NCI-H2081 (cell line): ENCODE measurements at regions not wholly inside any gene's neighbourhood (a gene's known extent, or its start where the extent isn't known, plus 50 kb on each side); places are given as distances from the start of the nearest gene placed in this dataset.
"Not testable (repeated sequence)": the region's sequence is repeated elsewhere in the genome, so short reads cannot be mapped to it uniquely, and the experiment has no call there.

Experiments
- DNase-seq, 2 experiments: peaks; one replicate each; lab custom pipeline; 2025; lab: John Stamatoyannopoulos, UW

DNA sequence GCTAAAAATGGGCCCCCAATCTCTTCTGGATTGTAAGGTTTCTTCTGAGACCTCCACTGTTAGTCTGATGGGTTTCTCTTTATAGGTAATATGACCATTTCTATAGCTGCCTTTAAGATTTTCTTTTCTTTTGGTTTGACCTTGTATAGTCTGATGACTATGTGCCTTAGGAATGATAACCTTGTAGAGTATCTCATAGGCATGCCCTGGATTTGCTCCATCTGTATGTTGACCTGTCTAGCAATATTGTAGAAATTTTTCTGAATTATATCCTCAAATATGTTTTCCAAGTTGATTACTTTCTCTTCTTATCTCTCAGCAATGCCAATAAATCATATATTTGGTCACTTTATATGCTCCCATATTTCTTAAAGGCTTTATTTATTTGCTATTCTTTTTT is 1403.8 kb upstream of the GOT2 start:
- no peak for DNase-seq

DNA sequence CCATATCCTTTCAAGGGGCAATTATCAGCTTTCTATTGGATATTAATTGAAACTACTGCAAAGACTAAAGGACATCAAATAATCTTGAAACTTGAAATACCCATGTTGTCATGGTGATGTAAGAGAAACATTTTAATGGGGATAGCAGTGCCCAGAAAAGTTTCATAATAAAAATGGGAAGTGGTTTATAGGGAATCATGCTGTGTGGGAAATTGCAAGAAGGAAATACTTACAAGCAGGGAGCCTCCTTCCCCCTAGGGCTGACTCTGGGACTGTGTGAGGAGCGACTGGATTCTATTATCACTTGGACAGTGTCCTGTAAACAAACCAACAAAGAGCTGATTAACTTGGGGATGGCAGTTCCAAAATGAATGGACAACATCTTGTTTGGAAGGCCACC is 1393.1 kb upstream of the GOT2 start:
- no peak for DNase-seq

DNA sequence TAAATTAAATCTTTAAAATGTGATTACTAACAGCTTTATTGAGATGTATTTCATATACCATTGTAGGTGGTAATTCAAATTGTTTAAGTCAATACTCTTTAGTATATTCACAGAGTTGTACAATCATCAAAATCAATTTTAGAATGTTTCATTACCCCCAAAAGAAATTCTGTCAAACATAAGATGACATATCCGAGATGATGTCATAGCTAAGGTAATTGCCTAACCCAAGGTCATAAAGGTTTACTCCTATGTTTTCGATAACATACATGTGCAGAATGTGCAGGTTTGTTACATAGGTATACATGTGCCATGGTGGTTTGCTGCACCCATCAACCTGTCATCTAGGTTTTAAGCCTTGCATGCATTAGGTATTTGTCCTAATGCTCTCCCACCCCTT is 1392.0 kb upstream of the GOT2 start:
- DNase-seq: not testable (repeated sequence)

DNA sequence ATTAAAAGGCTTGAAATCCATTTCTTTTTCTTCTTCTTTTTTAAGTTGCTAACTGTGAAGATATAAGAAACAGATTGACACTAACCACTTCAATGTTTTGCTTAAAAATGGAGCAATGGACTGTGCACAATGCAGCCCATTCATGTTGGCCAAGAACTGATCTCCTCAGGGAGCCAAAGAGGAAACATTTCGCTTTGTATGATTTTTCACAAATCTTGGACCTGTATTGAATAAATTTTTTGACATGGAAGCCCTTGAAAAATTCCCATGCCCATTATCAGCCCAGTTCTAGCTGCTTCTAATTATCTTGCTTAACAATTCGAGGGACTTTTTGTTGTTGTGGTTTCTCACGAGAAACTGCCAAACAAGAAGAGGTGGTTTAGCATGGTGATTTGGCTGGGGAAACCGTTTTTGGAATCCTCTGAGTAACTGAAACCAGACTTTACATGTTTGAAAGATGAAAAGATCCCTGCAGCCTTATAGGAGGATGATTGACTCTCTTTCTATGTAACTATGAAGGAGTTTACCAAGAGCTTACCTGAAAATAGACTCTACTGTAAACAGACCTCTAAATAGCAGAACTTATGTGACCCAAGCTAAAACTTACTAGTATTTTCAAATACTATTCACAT is 1389.4 kb upstream of the GOT2 start:
- no peak for DNase-seq

DNA sequence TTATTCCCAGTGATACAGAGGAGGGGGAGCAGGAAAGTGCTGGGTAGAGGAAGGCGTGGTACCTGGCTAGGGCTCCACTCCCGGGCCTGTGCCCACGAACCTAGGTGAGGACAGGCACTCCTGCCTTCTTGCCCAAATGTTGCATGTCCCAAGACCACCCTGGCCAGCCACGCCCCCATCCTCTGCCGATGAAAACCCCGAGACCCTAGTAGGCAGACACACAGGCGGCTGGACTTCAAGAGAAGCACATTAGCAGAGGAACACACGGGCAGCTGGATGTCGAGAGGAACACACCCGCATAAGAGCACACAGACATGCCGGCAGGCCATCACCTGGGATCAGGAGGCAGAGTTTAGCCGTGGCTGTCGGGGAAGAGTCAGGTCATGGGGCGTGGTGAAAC is 1386.5 kb upstream of the GOT2 start:
- DNase-seq: no peak

DNA sequence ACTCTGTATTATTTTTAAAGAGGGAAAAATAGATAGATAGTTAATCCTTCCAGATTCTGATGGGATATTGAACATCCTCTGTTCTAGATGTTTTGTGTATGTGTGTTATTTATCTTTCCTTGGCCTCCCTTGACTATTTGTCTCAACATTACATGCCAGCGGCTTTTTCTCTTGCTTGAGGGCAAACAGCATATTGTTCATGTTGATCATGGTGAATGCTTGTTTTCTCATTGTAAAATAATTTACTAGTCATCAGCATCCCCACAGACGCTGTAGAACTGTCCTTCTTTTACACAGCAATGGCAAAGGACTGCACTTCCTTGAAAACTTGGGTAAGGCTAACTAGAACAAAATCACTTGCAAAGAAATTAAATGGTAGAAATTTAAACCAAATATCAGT is 1376.4 kb upstream of the GOT2 start:
- no peak for DNase-seq

DNA sequence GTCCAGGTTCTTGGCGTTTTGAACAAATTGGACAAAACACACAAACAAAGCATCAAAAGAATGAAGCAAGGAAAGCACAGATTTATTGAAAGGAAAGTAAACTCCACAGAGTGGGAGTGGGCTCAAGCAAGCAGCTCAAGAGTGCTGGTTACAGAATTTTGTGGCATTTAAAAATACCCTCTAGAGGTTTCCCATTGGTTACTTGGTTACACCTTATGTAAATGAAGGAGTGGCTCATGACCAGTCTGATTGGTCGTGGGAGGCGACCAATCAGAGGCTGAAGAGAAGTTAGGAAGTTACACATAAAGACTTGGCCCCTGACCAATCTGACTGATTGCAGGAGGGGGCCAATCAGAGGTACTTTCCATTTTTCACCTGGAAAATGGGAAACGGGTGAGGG is 1373.8 kb upstream of the GOT2 start:
- no peak for DNase-seq

DNA sequence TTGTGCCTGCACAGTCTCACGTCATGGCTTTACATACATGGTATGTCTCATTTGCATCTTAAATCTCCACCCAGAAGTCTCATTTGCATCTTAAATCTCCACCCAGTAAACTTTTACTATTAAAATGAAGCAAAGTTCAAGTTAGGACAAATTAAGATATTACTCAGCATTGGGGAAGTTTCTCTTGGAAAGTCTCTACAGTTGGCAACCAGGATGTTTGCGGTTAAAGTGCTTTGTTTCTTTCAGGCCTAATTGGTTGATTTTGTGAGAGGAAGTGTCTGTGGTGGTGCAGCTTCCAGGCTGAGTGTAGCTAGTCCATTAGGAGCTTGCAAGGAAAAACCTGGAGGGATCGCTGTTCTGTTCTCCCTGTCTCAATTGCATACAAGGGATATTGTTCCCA is 1373.3 kb upstream of the GOT2 start:
- DNase-seq: no peak

DNA sequence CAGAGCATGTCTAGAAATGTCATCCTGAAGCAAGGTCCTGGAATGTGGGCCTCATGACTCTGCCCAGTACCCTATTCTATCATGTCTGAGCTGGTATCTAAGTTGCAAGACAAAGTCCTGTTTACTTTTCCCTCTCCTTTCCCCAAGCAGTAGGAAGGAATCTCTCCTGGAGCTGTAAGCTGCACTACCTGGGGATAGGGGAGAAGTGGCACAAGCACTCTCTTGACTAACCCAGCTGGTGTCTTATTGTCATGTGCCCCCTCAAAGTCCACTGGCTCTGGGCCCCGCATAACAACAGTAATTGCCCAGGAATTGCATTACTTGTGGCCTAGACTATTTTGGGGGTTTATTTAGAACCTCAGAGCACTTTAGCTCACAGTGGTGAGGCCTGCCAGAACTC is 1366.3 kb upstream of the GOT2 start:
- no peak for DNase-seq

DNA sequence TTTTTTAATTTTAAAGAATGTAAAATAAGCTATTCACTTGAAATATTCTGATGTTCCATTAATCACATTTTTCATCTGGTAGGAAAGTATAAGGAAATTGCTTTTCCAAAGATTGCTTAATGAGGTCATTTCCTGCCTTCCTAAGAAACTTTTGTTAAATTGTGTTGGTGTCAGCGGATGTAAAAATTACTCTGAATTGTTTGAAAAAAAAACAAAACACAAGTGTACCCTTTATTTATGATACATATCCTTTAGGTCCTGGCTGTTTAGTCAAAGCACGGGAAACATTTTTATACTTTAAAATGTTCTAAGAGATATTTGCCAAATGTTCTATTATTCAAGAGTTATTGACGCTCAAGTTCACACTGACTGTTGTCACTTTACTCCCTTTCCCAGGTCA is 1357.4 kb upstream of the GOT2 start:
- no peak for DNase-seq

DNA sequence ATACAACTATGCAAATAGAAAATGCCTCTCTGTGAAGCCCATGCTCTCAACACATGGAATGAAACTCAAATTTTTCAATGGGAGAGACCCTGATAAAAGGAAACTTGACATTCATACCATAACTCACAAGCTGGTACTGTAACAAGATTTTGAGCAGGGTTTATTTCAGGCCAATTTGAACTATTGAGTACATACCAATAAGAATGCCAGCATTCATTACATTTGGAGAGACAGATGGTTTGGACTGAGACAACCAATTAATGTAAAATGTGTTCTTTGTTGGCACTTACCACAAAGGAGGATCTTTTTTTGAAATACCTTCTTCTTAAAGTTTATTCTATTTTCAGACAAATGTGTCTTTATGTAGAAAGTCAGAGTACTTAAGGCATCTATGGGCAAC is 1357.0 kb upstream of the GOT2 start:
- DNase-seq: no peak

DNA sequence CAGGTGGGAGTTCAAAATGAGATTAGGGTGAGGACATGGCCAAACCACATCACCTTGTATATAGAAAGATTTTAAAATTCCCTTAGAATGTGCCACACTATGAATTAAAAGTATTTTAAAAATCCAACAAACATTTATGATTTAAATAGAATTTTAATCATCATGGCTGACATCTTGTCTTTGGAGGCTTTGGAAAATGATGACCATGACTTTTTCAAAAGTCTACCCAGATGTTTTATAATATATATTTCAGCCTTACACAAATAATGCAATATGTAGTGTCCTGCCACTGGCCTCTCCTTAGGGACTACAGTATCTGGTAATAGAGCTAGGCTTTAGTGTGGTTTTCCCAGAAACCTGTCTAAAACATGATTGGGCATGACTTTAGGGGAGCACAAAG is 1353.4 kb upstream of the GOT2 start:
- DNase-seq: no peak

DNA sequence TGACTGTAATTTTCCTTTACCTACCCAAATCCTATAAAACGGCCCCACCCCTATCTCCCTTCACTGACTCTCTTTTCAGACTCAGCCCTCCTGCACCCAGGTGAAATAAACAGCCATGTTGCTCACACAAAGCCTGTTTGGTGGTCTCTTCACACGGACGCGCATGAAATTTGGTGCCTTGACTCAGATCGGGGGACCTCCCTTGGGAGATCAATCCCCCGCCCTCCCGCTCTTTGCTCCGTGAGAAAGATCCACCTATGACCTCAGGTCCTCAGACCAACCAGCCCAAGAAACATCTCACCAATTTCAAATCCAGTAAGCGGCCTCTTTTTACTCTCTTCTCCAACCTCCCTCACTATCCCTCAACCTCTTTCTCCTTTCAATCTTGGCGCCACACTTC is 1344.7 kb upstream of the GOT2 start:
- DNase-seq: not testable (repeated sequence)

DNA sequence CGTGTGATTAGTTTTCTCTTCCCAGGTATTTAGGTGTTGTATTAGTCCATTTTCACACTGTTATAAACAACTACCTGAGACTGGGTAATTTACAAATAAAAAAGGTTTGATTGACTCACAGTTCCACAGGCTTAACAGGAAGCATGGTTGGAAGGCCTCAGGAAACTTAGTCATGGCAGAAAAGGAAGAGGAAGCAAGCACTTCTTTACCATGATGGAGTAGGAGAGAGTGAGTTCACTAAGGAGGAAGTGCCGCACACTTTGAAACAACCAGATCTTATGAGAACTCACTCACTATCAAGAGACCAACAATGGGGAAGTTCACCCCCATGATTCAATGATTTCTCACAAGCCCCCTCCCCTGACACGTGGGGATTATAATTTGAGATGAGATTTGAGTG is 1343.7 kb upstream of the GOT2 start:
- DNase-seq: no peak

DNA sequence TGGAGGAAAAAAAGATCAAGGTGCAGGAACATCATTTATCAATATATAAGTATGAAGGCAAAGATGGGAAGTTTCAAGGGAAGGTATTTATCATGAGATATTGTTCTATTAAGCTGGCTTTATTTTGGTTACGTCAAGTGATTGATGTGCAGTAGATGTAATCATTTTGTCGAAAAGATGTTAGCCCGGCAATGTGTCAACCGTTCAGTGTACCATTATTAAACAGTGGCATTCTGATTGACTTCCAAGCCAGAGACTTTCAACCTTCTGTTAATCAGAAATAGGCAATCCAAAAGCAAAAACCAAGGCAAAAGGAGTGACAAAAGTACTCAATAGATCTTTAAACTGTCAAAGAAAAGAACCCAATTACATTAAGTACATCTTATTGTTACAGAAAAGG is 1340.3 kb upstream of the GOT2 start:
- DNase-seq: no peak

DNA sequence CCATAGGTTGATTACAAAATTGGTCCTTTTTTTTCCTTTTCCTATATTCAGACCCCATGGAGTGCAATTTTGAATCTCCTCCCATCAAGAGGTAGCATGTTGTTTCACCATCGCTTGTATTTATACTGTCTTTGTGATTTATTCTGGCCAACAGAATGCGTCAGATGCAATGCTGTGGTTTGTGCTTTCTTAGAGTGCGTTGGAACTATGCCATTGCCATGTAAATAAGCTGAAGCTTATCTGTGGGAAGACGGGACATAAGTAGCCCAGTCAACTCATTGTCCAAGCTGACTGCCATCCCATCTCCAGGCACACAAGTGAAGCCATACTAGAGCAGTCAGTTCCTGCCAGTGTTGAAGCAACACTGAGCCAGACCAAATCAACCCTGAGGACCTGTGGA is 1339.3 kb upstream of the GOT2 start:
- DNase-seq: no peak

DNA sequence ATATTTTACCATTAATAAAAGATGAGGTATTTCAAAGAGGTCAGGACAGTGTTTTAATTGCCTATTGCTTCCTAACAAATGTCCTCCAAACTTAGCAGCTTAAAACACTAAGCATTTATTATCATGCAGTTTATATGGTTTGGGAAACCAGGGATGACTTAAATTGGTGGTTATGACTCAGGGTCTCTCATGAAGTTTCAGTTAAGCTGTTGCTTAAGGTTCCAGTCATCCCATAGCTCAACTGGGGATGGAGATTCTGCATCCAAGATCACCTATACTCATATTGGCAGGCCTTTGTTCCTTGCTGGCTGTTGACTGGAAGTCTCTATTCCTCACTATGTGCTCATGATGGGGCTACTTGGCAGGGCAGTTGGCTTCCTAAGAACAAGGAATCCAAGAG is 1329.9 kb upstream of the GOT2 start:
- DNase-seq: no peak

DNA sequence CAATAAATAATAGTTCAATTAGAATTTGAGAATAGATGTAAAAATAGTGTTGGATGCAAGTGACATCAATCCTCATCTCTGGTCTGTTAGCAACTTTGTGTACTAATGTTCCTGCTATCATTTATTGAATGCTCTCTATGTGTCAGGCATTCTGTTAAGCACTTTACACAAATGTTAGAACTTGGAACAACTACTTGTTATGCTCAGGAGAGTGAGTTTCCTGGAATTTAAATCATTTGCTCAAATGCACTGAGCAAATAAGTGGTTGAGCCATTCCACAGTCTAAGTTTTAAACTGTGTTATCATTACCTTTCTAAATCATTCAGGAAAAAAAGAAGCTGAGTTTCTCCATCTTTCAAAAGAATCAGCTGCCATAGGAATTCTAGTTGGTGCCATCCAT is 1327.3 kb upstream of the GOT2 start:
- DNase-seq: no peak

DNA sequence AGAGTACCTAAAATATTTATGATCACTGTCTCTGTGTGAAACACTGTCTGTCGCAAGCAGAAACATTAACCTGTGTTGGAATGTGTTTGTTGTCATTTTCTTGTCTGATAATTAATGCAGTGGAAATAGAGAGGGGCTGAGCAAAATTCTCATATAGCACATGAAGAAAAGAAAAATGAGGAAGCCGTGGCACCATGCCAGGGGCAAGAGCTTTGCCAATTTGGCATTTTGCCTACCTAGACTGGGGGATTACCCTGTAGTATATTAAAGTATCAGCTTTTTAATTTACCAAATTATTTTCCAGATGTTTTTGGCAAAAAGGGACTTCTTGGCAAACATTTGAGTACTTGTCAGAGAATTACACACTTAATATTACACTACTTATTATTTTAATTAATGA is 1326.6 kb upstream of the GOT2 start:
- no peak for DNase-seq

DNA sequence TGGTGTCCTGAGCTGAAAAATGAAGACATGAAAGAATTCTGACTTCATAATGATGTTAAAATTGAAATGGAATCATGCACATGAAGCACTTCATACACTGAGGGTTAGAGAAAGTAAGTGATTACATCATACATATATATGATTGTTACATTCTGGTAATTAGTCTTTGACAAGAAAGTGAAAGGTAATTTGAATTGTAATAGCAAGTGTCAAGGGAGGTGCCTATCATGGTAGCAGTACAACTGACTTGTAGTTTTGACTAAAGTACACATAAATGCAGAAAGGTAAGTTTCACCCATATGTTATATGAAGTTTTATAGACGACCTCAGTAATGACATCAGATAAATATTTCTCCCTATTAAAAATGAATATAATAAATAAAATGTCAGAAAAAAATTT is 1325.0 kb upstream of the GOT2 start:
- no peak for DNase-seq

DNA sequence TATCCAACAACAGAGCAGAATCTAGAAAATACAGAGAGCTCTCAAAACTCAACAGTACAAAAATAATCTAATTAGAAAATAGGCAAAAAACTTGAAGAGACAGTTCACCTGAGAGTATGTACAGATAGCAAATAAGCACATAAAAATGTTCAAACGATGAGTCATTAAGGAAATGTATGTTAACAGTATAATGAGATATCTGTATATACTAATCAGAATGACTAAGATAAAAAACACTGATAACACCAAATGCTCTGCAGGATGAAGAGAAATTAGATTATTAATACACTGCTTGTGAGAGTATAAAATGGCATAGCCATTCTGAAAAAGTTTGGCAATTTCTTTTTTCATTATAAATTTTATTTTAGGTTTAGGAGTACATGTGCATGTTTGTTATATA is 1307.6 kb upstream of the GOT2 start:
- DNase-seq: no peak

DNA sequence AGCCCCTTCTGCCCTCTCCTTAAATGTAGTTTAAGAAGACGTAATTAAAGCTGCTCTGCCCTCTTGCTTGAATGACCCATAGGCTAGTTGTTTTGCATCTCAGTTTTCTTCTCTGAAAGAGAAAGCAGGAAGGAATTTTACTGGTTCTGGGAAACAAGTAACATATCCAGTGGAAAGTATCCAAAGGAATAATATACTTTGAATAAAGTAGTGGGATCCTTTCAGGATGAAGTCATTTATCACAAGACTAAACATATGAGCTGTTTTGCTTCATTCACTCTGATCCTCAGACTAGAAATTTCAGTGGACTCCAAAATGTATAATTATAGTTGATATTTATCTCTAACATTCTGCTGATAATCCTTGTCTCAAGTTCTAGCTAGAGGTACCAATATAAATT is 1297.6 kb upstream of the GOT2 start:
- no peak for DNase-seq

DNA sequence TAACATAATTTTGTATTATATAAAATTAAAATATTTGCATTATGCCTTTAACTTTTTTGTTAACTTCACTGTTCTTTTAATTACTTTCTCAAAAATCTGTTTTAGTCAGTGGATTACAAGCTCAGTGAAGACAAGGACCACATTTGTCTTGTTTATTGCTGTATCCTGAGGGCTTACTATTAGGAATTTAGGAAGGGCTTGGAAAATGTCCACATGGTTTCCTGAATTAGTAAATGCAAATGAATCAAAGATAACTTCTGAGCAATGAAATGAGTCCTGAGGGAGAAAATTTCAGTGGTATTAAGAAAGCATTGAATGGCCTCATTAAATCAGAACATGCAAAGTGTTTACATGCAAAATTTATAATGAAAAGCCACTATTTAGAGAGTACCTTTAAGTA is 1293.2 kb upstream of the GOT2 start:
- no peak for DNase-seq

DNA sequence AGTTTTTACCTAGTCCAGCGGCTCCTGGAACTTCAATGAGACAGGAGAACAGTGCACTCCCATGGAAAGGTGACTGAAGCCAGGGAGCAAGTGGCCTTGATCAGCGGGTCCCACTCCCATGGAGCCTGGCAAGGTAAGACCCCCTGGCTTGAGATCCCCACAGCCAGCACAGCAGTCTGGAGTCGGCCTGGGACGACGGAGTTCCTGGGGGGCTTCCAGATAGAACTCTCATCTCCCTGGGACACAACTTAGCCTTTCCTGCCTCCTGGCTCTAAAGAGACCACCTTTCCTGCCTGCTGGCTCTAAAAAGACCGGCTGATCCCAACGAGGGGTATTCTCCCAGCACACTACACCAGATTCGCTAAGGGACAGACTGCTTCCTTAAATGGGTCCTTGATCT is 1279.0 kb upstream of the GOT2 start:
- DNase-seq: no peak

DNA sequence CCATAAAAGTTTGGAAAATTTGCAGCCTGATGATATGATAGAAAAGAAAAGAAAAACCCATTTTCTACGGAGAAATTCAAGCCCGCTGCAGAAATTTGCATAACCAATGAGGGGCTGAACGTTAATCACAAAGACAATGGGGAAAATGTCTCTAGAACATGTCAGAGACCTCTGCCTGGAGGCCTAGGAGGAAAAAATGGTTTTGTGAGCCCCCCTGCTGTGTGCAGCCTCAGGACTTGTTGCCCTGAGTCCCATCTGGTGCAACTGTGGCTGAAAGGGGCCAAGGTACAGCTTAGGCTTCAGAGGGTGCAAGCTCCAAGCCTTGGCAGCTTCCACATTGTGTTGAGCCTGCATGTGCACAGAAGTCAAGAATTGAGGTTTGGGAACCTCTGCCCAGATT is 1267.4 kb upstream of the GOT2 start:
- no peak for DNase-seq
